ENCODE measurements at regions not wholly inside any gene's neighbourhood (a gene's known extent, or its start where the extent isn't known, plus 50 kb on each side); places are given as distances from the start of the nearest gene placed in this dataset.

- Histone ChIP-seq H3K4me3 (no peak overlapping the region), H3K27me3 (no peaks in the 10 kb centered on the region), H3K36me3 (no peaks in the 10 kb centered on the region), H3K9me3 (no peaks in the 10 kb centered on the region), H3K27ac (no peak overlapping the region), H3K4me1 (no peaks in the 10 kb centered on the region)
- ATAC-seq (no peak), DNase-seq (no peak)
- TF ChIP-seq, protein P1, sequence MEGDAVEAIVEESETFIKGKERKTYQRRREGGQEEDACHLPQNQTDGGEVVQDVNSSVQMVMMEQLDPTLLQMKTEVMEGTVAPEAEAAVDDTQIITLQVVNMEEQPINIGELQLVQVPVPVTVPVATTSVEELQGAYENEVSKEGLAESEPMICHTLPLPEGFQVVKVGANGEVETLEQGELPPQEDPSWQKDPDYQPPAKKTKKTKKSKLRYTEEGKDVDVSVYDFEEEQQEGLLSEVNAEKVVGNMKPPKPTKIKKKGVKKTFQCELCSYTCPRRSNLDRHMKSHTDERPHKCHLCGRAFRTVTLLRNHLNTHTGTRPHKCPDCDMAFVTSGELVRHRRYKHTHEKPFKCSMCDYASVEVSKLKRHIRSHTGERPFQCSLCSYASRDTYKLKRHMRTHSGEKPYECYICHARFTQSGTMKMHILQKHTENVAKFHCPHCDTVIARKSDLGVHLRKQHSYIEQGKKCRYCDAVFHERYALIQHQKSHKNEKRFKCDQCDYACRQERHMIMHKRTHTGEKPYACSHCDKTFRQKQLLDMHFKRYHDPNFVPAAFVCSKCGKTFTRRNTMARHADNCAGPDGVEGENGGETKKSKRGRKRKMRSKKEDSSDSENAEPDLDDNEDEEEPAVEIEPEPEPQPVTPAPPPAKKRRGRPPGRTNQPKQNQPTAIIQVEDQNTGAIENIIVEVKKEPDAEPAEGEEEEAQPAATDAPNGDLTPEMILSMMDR (IDR thresholded peaks at IDR 0.05 in 4 of 5, conservative IDR thresholded peaks at IDR 0.05 in 1 of 5): no peak
- no peak for TF ChIP-seq POLR2A (IDR thresholded peaks at IDR 0.05)
- intact Hi-C loops (cut with DNase I; ENCODE audit: low total_unique reads) (no loop called here), in situ Hi-C loops (cut with MboI; ENCODE audit: low sequenced_read_pairs in 4 of 4) (loop anchor here in 1 of 4 donors (25.0 kb wide), 1 partner anchor 512 kb away; no protein-coding TSS in a partner anchor)
Observed at GRCh38 chr9:107149756-107150155, 133.3 kb upstream of the RAD23B start.

GRCh38 chr9:107153336-107153735, 129.7 kb upstream of the RAD23B start:
- DNase-seq (no peak), ATAC-seq (no peak)
- Histone ChIP-seq H3K9me3 (no peaks in the 10 kb centered on the region), H3K27ac (no peak overlapping the region), H3K4me3 (no peak overlapping the region), H3K36me3 (no peaks in the 10 kb centered on the region), H3K4me1 (no peaks in the 10 kb centered on the region), H3K27me3 (no peaks in the 10 kb centered on the region)
- intact Hi-C loops (cut with DNase I; ENCODE audit: low total_unique reads): no loop called here
- in situ Hi-C loops (cut with MboI; ENCODE audit: low sequenced_read_pairs in 4 of 4): loop anchor here in 1 of 4 donors (25.0 kb wide), 1 partner anchor 516 kb away; no protein-coding TSS in a partner anchor
- no peak for TF ChIP-seq POLR2A (IDR thresholded peaks at IDR 0.05)
- TF ChIP-seq, protein P1 (IDR thresholded peaks at IDR 0.05 in 4 of 5, conservative IDR thresholded peaks at IDR 0.05 in 1 of 5): no peak

- Histone ChIP-seq H3K36me3 (no peaks in the 10 kb centered on the region), H3K9me3 (no peaks in the 10 kb centered on the region), H3K27ac (no peak overlapping the region), H3K4me1 (no peaks in the 10 kb centered on the region), H3K27me3 (no peaks in the 10 kb centered on the region), H3K4me3 (no peak overlapping the region)
- ATAC-seq (no peak), DNase-seq (no peak)
- TF ChIP-seq, protein P1 (IDR thresholded peaks at IDR 0.05 in 4 of 5, conservative IDR thresholded peaks at IDR 0.05 in 1 of 5): no peak
- TF ChIP-seq POLR2A (IDR thresholded peaks at IDR 0.05): no peak
- intact Hi-C loops (cut with DNase I; ENCODE audit: low total_unique reads): no loop called here
- in situ Hi-C loops (cut with MboI; ENCODE audit: low sequenced_read_pairs in 4 of 4): loop anchor here in 1 of 4 donors (25.0 kb wide), 1 partner anchor 517 kb away; no protein-coding TSS in a partner anchor
Observed at GRCh38 chr9:107154291-107154690, 128.8 kb upstream of the RAD23B start.

DNA sequence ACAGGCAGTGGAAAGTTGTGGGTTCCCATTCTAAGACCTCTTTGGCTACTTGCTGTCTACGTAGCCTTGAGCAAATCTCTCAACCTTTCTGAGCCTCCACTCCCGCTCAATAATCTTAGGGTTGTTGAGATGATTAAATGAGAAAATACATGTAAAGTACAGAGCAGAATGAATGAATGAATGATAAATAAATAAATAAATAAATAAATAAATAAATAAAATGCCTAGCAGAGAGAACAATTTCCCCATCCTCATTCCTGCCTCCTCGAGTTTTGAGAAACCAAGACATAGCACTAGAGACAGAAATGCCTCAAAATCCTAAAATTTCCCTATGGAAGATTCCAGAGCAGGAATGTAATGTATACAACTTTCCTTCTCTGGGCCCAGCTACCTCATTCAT, 128.3 kb upstream of the RAD23B start:
- in situ Hi-C loops (cut with MboI; ENCODE audit: low sequenced_read_pairs in 4 of 4) (loop anchor here in 1 of 4 donors (25.0 kb wide), 1 partner anchor 517 kb away; no protein-coding TSS in a partner anchor), intact Hi-C loops (cut with DNase I; ENCODE audit: low total_unique reads) (no loop called here)
- TF ChIP-seq POLR2A (IDR thresholded peaks at IDR 0.05): no peak
- TF ChIP-seq, protein P1 (IDR thresholded peaks at IDR 0.05 in 4 of 5, conservative IDR thresholded peaks at IDR 0.05 in 1 of 5): no peak
- H3K4me1 ChIP-seq: no peaks in the 10 kb centered on the region
- no peak for ATAC-seq
- H3K27ac ChIP-seq: no peak overlapping the region
- no peaks in the 10 kb centered on the region for H3K27me3 ChIP-seq
- no peaks in the 10 kb centered on the region for H3K36me3 ChIP-seq
- H3K4me3 ChIP-seq: no peak overlapping the region
- H3K9me3 ChIP-seq: no peaks in the 10 kb centered on the region
- no peak for DNase-seq
